ENCODE measurements at regions not wholly inside any gene's neighbourhood (a gene's known extent, or its start where the extent isn't known, plus 50 kb on each side); places are given as distances from the start of the nearest gene placed in this dataset.
"Not testable (repeated sequence)": the region's sequence is repeated elsewhere in the genome, so short reads cannot be mapped to it uniquely, and the experiment has no call there.

- DNase-seq (ENCODE audit: low spot score): not testable (repeated sequence)
These were observed 117.2 kb downstream of the ZNF22 start for GRCh38 chr10:45117940-45118339.

- DNase-seq (ENCODE audit: low spot score): no peak
These were observed 118.2 kb downstream of the ZNF22 start for GRCh38 chr10:45118929-45119328.

GRCh38 chr10:45122180-45122860, 121.6 kb downstream of the ZNF22 start:
- not testable (repeated sequence) for DNase-seq (ENCODE audit: low spot score)

- DNase-seq (ENCODE audit: low spot score): no peak
These were observed 134.9 kb downstream of the ZNF22 start for GRCh38 chr10:45135443-45136198.

GRCh38 chr10:45136256-45136655, 135.5 kb downstream of the ZNF22 start:
- no peak for DNase-seq (ENCODE audit: low spot score)

- no peak for DNase-seq (ENCODE audit: low spot score)
These were observed 143.8 kb downstream of the ZNF22 start for GRCh38 chr10:45144326-45145070.

- DNase-seq (ENCODE audit: low spot score): not testable (repeated sequence)
These were observed 144.4 kb downstream of the ZNF22 start for GRCh38 chr10:45145143-45145542.

GRCh38 chr10:45147000-45147399, 146.3 kb downstream of the ZNF22 start:
- no peak for DNase-seq (ENCODE audit: low spot score)

GRCh38 chr10:45150997-45151396, 150.3 kb downstream of the ZNF22 start:
- DNase-seq (ENCODE audit: low spot score): no peak

GRCh38 chr10:45151467-45152214, 150.9 kb downstream of the ZNF22 start:
- DNase-seq (ENCODE audit: low spot score): no peak

- no peak for DNase-seq (ENCODE audit: low spot score)
These were observed 152.0 kb downstream of the ZNF22 start for GRCh38 chr10:45152726-45153125.

GRCh38 chr10:45154502-45154901, 153.8 kb downstream of the ZNF22 start:
- no peak for DNase-seq (ENCODE audit: low spot score)

GRCh38 chr10:45155784-45156183, 155.1 kb downstream of the ZNF22 start:
- no peak for DNase-seq (ENCODE audit: low spot score)

- DNase-seq (ENCODE audit: low spot score): no peak
These were observed 155.1 kb downstream of the OR13A1 start for GRCh38 chr10:45160271-45160670.

- no peak for DNase-seq (ENCODE audit: low spot score)
These were observed 152.0 kb downstream of the OR13A1 start for GRCh38 chr10:45163315-45163975.

- DNase-seq (ENCODE audit: low spot score): not testable (repeated sequence)
These were observed 139.8 kb downstream of the OR13A1 start for GRCh38 chr10:45175520-45176118.

GRCh38 chr10:45179691-45180090, 135.7 kb downstream of the OR13A1 start:
- DNase-seq (ENCODE audit: low spot score): no peak

- DNase-seq (ENCODE audit: low spot score): no peak
These were observed 134.9 kb downstream of the OR13A1 start for GRCh38 chr10:45180507-45180906.

- DNase-seq (ENCODE audit: low spot score): no peak
These were observed 134.2 kb downstream of the OR13A1 start for GRCh38 chr10:45180946-45181875.

GRCh38 chr10:45183174-45183573, 132.2 kb downstream of the OR13A1 start:
- DNase-seq (ENCODE audit: low spot score): no peak

All from ureter (tissue), 1 donor.